CD4-positive, alpha-beta memory T cell (primary cell): ENCODE measurements at regions not wholly inside any gene's neighbourhood (a gene's known extent, or its start where the extent isn't known, plus 50 kb on each side); places are given as distances from the start of the nearest gene placed in this dataset.
"Not testable (repeated sequence)": the region's sequence is repeated elsewhere in the genome, so short reads cannot be mapped to it uniquely, and the experiment has no call there.

Experiments
- CTCF ChIA-PET: fragments of 350-600 bp; sonication (Branson Sonifier 250); formaldehyde crosslinking; loops from one replicate; lab custom pipeline; 2021; ENCODE audit warnings: inconsistent platforms; ENCODE audit not compliant: partially characterized antibody; lab: Charles Lee
- POLR2A ChIA-PET: fragments of 350-600 bp; sonication (Branson Sonifier 250); formaldehyde crosslinking; loops from one replicate; lab custom pipeline; 2021; ENCODE audit not compliant: partially characterized antibody; lab: Charles Lee
- DNase-seq, 5 donors: peaks; one replicate each; pipeline versions ENCODE4 v3.0.0 to v3.0.0-alpha.2; 2020 to 2022; ENCODE audit warnings: mixed read lengths in 1 of 5
- H3K27ac ChIP-seq: one replicate; pipeline ENCODE4 v1.7.0; 2013; ENCODE audit warnings: low read depth, low read length
- H3K27me3 ChIP-seq: 2 replicates; pipeline ENCODE4 v1.7.0; 2013; ENCODE audit warnings: mild to moderate bottlenecking, low read length, moderate library complexity; ENCODE audit not compliant: insufficient read depth
- H3K36me3 ChIP-seq: 2 replicates; pipeline ENCODE4 v1.7.0; 2013; ENCODE audit warnings: mild to moderate bottlenecking, low read length, moderate library complexity; ENCODE audit not compliant: insufficient read depth
- H3K4me1 ChIP-seq: 2 replicates; pipeline ENCODE4 v1.7.0; 2013; ENCODE audit warnings: mild to moderate bottlenecking, low read length, moderate library complexity; ENCODE audit not compliant: insufficient read depth
- H3K4me3 ChIP-seq, 2 donors: one replicate each; pipeline ENCODE4 v1.7.0; 2013; ENCODE audit warnings: low read length in 2 of 2, mild to moderate bottlenecking in 1 of 2
- H3K9me3 ChIP-seq, 2 donors: one replicate each; pipeline ENCODE4 v1.7.0; 2013; ENCODE audit warnings: low read length in 2 of 2, control low read depth in 1 of 2; ENCODE audit not compliant: control insufficient read depth in 1 of 2
- H3K27ac Mint-ChIP-seq, 7 donors: one replicate each; pipeline ENCODE4 v1.8.0; 2020 to 2021; ENCODE audit warnings: mixed read lengths in 7 of 7, mild to moderate bottlenecking in 6 of 7, inconsistent platforms in 3 of 7, moderate library complexity in 3 of 7
- H3K27me3 Mint-ChIP-seq, 2 donors: one replicate each; pipeline ENCODE4 v1.8.0; 2020 to 2021; ENCODE audit warnings: mixed read lengths in 2 of 2
- H3K36me3 Mint-ChIP-seq, 2 donors: one replicate each; pipeline ENCODE4 v1.8.0; 2020 to 2021; ENCODE audit warnings: mixed read lengths in 2 of 2, inconsistent platforms in 1 of 2, mild to moderate bottlenecking in 1 of 2
- H3K4me1 Mint-ChIP-seq, 4 donors: one replicate each; pipeline ENCODE4 v1.8.0; 2020 to 2021; ENCODE audit warnings: mixed read lengths in 4 of 4, mild to moderate bottlenecking in 1 of 4
- H3K4me3 Mint-ChIP-seq, 8 donors: one replicate each; pipeline ENCODE4 v1.8.0; 2020 to 2021; ENCODE audit warnings: mixed read lengths in 8 of 8, mild to moderate bottlenecking in 7 of 8, moderate library complexity in 6 of 8, inconsistent platforms in 3 of 8
- H3K9me3 Mint-ChIP-seq, 8 donors: one replicate each; pipeline ENCODE4 v1.8.0; 2020 to 2021; ENCODE audit warnings: mixed read lengths in 8 of 8, mild to moderate bottlenecking in 5 of 8, inconsistent platforms in 3 of 8, moderate library complexity in 1 of 8
- intact Hi-C: fragments of 100-400 bp; cut with micrococcal nuclease; formaldehyde crosslinking; loops from one replicate; pipeline ENCODE4 v1.15.1; 2023

DNA sequence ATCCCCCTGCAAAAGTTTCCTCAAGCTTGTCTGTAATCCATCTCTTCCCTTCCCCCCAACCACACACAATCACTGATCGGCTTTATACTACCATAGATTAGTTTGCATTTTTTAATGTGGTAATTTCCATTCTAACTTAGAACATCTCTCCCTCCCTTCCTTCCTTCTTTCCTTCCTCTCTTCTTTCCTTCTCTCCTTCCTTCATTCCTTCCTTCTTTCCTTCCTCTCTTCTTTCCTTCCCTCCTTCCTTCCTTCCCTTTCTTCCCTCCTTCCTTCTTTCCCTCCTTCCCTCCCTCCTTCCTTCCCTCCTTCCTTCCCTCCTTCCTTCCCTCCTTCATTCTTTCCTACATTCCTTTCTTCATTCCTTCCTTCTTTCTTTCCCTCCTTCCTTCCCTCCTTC lies 166.2 kb upstream of the MSX2 start:
- H3K36me3 Mint-ChIP-seq: no peaks in the 10 kb centered on the region
- Histone ChIP-seq H3K36me3 (no peaks in the 10 kb centered on the region), H3K4me3 (no peak overlapping the region), H3K27ac (no peak overlapping the region), H3K9me3 (no peaks in the 10 kb centered on the region), H3K27me3 (no peaks in the 10 kb centered on the region), H3K4me1 (no peaks in the 10 kb centered on the region)
- H3K4me3 Mint-ChIP-seq: no peak overlapping the region
- intact Hi-C loops: no loop called here
- peaks cover 0 to 6% (median 3%) of the 10 kb centered on the region in 8 donors for H3K9me3 Mint-ChIP-seq
- ChIA-PET CTCF (no interaction called here), POLR2A (no interaction called here)
- peaks cover 0 to 2% of the 10 kb centered on the region in 2 donors for H3K27me3 Mint-ChIP-seq
- DNase-seq: no peak
- H3K27ac Mint-ChIP-seq: no peak overlapping the region
- peaks cover 0 to 1% (median 0%) of the 10 kb centered on the region in 4 donors for H3K4me1 Mint-ChIP-seq

GRCh38 chr5:174559141-174559540 lies 165.2 kb upstream of the MSX2 start:
- Mint-ChIP-seq H3K36me3 (no peaks in the 10 kb centered on the region), H3K9me3 (peaks cover 0 to 6% (median 3%) of the 10 kb centered on the region in 8 donors), H3K27ac (no peak overlapping the region), H3K4me3 (no peak overlapping the region), H3K27me3 (peaks cover 0 to 4% of the 10 kb centered on the region in 2 donors), H3K4me1 (peaks cover 0 to 1% (median 0%) of the 10 kb centered on the region in 4 donors)
- Histone ChIP-seq H3K27ac (no peak overlapping the region), H3K9me3 (no peaks in the 10 kb centered on the region), H3K27me3 (no peaks in the 10 kb centered on the region), H3K4me3 (no peak overlapping the region), H3K36me3 (no peaks in the 10 kb centered on the region), H3K4me1 (no peaks in the 10 kb centered on the region)
- ChIA-PET CTCF (no interaction called here), POLR2A (no interaction called here)
- DNase-seq: no peak
- intact Hi-C loops: no loop called here

- Histone ChIP-seq H3K9me3 (no peaks in the 10 kb centered on the region), H3K4me3 (no peak overlapping the region), H3K27ac (no peak overlapping the region), H3K36me3 (no peaks in the 10 kb centered on the region), H3K4me1 (no peaks in the 10 kb centered on the region), H3K27me3 (no peaks in the 10 kb centered on the region)
- Mint-ChIP-seq H3K27me3 (peaks cover 0 to 4% of the 10 kb centered on the region in 2 donors), H3K36me3 (no peaks in the 10 kb centered on the region), H3K4me1 (peaks cover 0 to 1% (median 0%) of the 10 kb centered on the region in 4 donors), H3K27ac (no peak overlapping the region), H3K9me3 (peaks cover 0 to 6% (median 3%) of the 10 kb centered on the region in 8 donors), H3K4me3 (no peak overlapping the region)
- ChIA-PET POLR2A (no interaction called here), CTCF (no interaction called here)
- no peak for DNase-seq
- intact Hi-C loops: no loop called here
Observed at GRCh38 chr5:174559566-174560090, 164.8 kb upstream of the MSX2 start.

- H3K27me3 Mint-ChIP-seq: peaks cover 0 to 4% of the 10 kb centered on the region in 2 donors
- CTCF ChIA-PET: no interaction called here
- POLR2A ChIA-PET: no interaction called here
- Histone ChIP-seq H3K27ac (no peak overlapping the region), H3K36me3 (no peaks in the 10 kb centered on the region), H3K4me3 (no peak overlapping the region), H3K4me1 (no peaks in the 10 kb centered on the region), H3K9me3 (no peaks in the 10 kb centered on the region), H3K27me3 (no peaks in the 10 kb centered on the region)
- peaks cover 0 to 1% (median 0%) of the 10 kb centered on the region in 4 donors for H3K4me1 Mint-ChIP-seq
- no peak overlapping the region for H3K27ac Mint-ChIP-seq
- intact Hi-C loops: no loop called here
- no peaks in the 10 kb centered on the region for H3K36me3 Mint-ChIP-seq
- H3K9me3 Mint-ChIP-seq: peaks cover 0 to 6% (median 3%) of the 10 kb centered on the region in 8 donors
- H3K4me3 Mint-ChIP-seq: no peak overlapping the region
- no peak for DNase-seq
Observed at GRCh38 chr5:174560861-174561260, 163.5 kb upstream of the MSX2 start.

- H3K4me1 ChIP-seq, H3K9me3 ChIP-seq, CTCF ChIA-PET, H3K4me3 Mint-ChIP-seq, intact Hi-C loops, H3K4me1 Mint-ChIP-seq, H3K27me3 ChIP-seq, H3K27ac Mint-ChIP-seq, H3K4me3 ChIP-seq, DNase-seq, POLR2A ChIA-PET, H3K27ac ChIP-seq, H3K36me3 ChIP-seq, H3K36me3 Mint-ChIP-seq, H3K9me3 Mint-ChIP-seq, H3K27me3 Mint-ChIP-seq: not testable (repeated sequence)
Observed at GRCh38 chr5:174563040-174563439, 161.3 kb upstream of the MSX2 start.

DNA sequence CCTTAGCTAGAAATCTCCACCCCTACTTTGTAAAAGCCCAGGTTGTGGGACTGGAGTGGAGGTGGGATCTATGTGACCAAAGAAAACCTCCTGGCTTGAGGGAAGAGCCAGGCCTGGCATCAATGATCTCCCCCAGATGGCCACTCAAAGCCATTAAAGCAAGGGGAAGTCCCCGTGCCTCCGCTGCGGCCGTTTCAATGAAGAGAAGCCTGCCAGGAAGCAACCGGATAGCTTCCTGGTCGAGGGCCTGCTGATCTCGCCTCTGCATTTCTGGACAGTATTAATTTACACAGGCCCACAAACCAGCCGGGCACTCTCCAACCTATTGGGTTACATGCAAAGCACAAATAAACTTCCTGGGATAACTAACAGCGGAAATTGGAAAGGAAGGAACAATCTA lies 160.5 kb upstream of the MSX2 start:
- Mint-ChIP-seq H3K4me1 (no peaks in the 10 kb centered on the region), H3K36me3 (no peaks in the 10 kb centered on the region), H3K4me3 (no peak overlapping the region), H3K9me3 (peaks cover 0 to 3% (median 0%) of the 10 kb centered on the region in 8 donors), H3K27ac (no peak overlapping the region), H3K27me3 (peaks cover 0 to 4% of the 10 kb centered on the region in 2 donors)
- POLR2A ChIA-PET: no interaction called here
- no peak for DNase-seq
- no peak overlapping the region for H3K4me3 ChIP-seq
- no peaks in the 10 kb centered on the region for H3K4me1 ChIP-seq
- H3K27ac ChIP-seq: no peak overlapping the region
- intact Hi-C loops: no loop called here
- H3K27me3 ChIP-seq: no peaks in the 10 kb centered on the region
- no peaks in the 10 kb centered on the region for H3K36me3 ChIP-seq
- CTCF ChIA-PET: no interaction called here
- no peaks in the 10 kb centered on the region for H3K9me3 ChIP-seq

DNA sequence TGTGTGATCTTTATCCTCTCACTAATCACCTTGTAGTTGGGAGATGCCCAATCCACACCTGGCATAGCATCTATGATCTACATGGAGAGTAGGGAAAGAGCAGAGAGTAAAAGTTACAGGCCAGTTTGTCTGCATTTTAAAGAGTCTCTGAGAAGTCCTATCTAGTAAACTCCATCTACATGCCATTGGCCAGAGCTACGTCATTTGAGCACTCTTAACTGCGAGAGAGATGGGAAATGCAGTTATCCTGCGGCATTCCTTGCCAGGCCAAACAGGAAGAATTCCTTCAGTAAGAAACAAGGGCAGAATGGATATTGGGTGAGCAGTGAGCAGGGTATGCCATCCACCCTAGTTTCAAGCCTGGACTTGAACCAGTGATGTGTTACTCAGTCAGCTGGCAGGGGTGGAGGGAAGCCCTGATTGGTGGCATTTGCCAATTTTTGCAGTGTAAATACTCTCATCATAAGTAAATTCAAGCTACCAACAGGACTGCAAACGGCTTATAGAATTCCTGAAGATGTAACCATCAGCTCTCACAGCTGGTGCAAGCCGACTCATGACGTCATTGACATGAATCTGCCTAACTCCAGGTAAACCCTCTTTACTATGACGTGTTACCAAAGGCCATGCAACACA lies 156.8 kb upstream of the MSX2 start:
- CTCF ChIA-PET: no interaction called here

More for the DNA sequence above, 156.8 kb upstream of the MSX2 start:
- no peaks in the 10 kb centered on the region for H3K4me1 Mint-ChIP-seq
- intact Hi-C loops: no loop called here
- H3K27ac Mint-ChIP-seq: no peak overlapping the region
- H3K9me3 Mint-ChIP-seq: peaks cover 0 to 6% (median 0%) of the 10 kb centered on the region in 8 donors
- Histone ChIP-seq H3K27ac (no peak overlapping the region), H3K4me3 (no peak overlapping the region), H3K27me3 (no peaks in the 10 kb centered on the region), H3K4me1 (no peaks in the 10 kb centered on the region), H3K36me3 (no peaks in the 10 kb centered on the region), H3K9me3 (no peaks in the 10 kb centered on the region)
- POLR2A ChIA-PET: no interaction called here
- H3K4me3 Mint-ChIP-seq: no peak overlapping the region
- no peaks in the 10 kb centered on the region for H3K36me3 Mint-ChIP-seq
- no peak for DNase-seq
- peaks cover 0 to 2% of the 10 kb centered on the region in 2 donors for H3K27me3 Mint-ChIP-seq
